ENCODE measurements at regions not wholly inside any gene's neighbourhood (a gene's known extent, or its start where the extent isn't known, plus 50 kb on each side); places are given as distances from the start of the nearest gene placed in this dataset.

DNA sequence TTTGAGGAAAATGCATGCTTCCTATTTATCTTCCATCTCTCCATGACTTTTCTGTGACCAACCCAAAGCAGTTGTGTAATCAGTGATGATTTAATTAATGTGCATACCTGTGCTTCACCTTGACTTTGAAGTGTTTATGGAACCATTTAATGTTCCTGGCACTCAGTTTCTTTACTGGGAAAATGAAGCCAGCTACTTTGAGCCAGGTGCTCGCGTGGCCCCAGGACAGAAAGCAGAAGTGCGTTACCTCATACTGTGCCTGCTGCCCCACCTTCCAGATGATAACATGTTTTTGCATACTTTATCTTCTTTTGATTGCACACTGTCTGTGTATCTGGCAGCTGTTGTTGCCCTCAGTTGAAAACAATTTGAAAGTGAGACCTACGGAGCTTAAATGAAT is 61.3 kb downstream of the PMAIP1 start:
- no peak for DNase-seq (ENCODE audit: low read depth)

DNA sequence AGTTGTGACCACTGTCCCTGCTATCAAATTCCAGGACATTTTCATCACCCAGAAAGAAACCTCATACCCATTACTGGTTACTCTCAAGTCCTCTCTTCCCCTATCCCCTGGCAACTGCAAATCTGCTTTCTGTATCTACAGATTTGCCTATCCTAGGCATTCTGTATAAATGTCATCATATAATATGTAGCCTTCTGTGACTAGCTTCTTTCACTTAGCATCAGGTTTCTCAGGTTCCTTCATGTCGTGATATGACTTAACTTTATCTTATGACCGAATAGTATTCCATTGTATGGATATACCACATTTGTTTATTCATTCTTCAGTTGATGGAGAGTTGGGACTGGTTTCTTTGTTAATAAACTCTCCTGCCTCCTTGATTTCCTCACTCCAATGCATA is 60.5 kb downstream of the PMAIP1 start:
- DNase-seq (ENCODE audit: low read depth), result no peak

- no peak for DNase-seq (ENCODE audit: low read depth)
Measured at GRCh38 chr18:59959606-59960005, 59.8 kb downstream of the PMAIP1 start.

DNA sequence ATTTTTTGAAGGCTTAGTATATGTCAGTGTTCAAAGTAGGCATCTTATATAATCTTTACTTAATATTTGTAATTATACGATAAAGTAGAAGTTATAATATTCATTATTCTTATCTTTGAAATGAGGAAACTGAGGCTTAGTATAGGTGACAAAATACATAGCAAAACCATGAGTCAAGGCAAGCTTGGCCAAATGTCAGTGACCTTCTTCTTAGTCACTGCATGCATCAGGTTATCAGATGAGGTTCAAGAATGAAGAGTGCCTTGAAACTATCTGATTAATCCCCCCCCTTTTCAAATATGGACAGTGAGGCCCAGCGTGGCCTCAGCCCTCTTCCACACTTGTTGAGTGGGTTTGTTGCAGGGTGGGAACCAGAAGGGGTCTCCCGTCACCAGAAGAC is 59.3 kb downstream of the PMAIP1 start:
- no peak for DNase-seq (ENCODE audit: low read depth)

DNA sequence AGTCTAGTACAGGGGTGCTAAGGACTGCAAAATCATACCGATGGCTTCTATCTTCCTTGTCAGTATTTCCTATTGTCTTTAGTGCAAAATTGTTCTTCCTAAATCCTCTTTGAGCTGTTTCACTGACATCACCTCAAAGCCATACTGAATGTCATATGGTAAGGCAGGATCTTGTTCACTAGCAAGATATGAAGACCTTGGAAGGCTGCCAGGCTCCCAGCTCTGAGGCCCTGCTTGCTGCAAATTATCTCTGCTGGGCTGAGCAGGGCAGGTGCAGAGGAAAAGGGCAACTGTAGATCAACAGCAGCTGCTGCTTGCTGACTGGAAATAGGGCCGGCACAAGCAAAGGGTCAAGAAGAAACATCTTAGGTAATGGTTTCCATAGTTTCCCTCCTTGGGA is 58.2 kb downstream of the PMAIP1 start:
- DNase-seq (ENCODE audit: low read depth), result no peak

DNA sequence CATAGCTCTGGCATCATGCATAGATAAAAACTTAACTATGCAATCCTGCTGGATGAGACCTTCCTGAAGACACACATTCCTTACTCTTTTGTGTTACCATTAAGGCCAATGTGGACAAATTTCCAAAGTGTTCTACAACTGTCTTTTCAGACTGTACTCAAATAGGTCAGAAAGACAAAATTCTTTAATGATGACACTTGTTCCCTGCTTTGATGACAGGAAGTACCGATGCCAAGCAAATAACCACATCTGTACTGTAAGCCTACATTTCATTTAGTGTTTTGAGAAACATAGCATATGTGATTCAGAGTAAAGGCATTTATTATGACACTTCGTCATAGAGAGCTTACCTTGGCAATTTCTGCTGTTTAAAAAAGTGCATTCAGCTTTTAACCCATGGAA is 55.0 kb downstream of the PMAIP1 start:
- DNase-seq (ENCODE audit: low read depth), result no peak

- no peak for DNase-seq (ENCODE audit: low read depth)
Measured at GRCh38 chr18:59954241-59954640, 54.4 kb downstream of the PMAIP1 start.

Measured in stimulated activated CD8-positive, alpha-beta memory T cell treated with anti-CD3 and anti-CD28 coated beads, Interleukin-15, amount 100 ng/mL, for 1 hour (primary cell).